ENCODE measurements at regions not wholly inside any gene's neighbourhood (a gene's known extent, or its start where the extent isn't known, plus 50 kb on each side); places are given as distances from the start of the nearest gene placed in this dataset.

- H3K4me1 ChIP-seq = no peaks in the 10 kb centered on the region
- no peaks in the 10 kb centered on the region for H3K9me3 ChIP-seq
- intact Hi-C loops (cut with DNase I) = no loop called here
- no peak for TF ChIP-seq CTCF (IDR thresholded peaks at IDR 0.05)
- no peak overlapping the region for H3K4me3 ChIP-seq
- FAIRE-seq (no peak), DNase-seq (no peak), ATAC-seq (no peak)
- no peaks in the 10 kb centered on the region for H3K36me3 ChIP-seq
- WGBS, 2 donors = 42 to 61% methylated on average over 3 of the region's 3 CpGs
- H3K27me3 ChIP-seq = no peaks in the 10 kb centered on the region
- H3K27ac ChIP-seq = no peak overlapping the region
These were observed 1112.5 kb downstream of the TSN start for GRCh38 chr2:122867941-122868340.

- no peaks in the 10 kb centered on the region for H3K27me3 ChIP-seq
- no peaks in the 10 kb centered on the region for H3K36me3 ChIP-seq
- no peak overlapping the region for H3K4me3 ChIP-seq
- no peak for TF ChIP-seq CTCF (IDR thresholded peaks at IDR 0.05)
- FAIRE-seq = no peak
- no peak for DNase-seq
- intact Hi-C loops (cut with DNase I) = no loop called here
- H3K9me3 ChIP-seq = no peaks in the 10 kb centered on the region
- no peak for ATAC-seq
- WGBS, 2 donors = 73 to 86% methylated on average over 6 of the region's 6 CpGs
- no peak overlapping the region for H3K27ac ChIP-seq
- H3K4me1 ChIP-seq = no peaks in the 10 kb centered on the region
These were observed 1113.3 kb downstream of the TSN start for GRCh38 chr2:122868646-122869275.

- Histone ChIP-seq H3K9me3 (no peaks in the 10 kb centered on the region), H3K4me1 (no peaks in the 10 kb centered on the region), H3K4me3 (no peak overlapping the region), H3K36me3 (no peaks in the 10 kb centered on the region), H3K27ac (no peak overlapping the region), H3K27me3 (no peaks in the 10 kb centered on the region)
- no peak for ATAC-seq
- no peak for FAIRE-seq
- intact Hi-C loops (cut with DNase I) = no loop called here
- DNase-seq = no peak
- TF ChIP-seq CTCF (IDR thresholded peaks at IDR 0.05) = no peak
- 93% methylated on average over 2 of the region's 2 CpGs for WGBS, 2 donors
These were observed 1118.5 kb downstream of the TSN start for GRCh38 chr2:122873951-122874350.

- no peak for TF ChIP-seq CTCF (IDR thresholded peaks at IDR 0.05)
- intact Hi-C loops (cut with DNase I) = no loop called here
- WGBS, 2 donors = 57 to 66% methylated on average over 5 of the region's 5 CpGs
- DNase-seq = no peak
- no peaks in the 10 kb centered on the region for H3K4me1 ChIP-seq
- no peak for ATAC-seq
- FAIRE-seq = no peak
- H3K4me3 ChIP-seq = no peak overlapping the region
- no peaks in the 10 kb centered on the region for H3K9me3 ChIP-seq
- H3K27me3 ChIP-seq = no peaks in the 10 kb centered on the region
- H3K27ac ChIP-seq = no peak overlapping the region
- no peaks in the 10 kb centered on the region for H3K36me3 ChIP-seq
These were observed 1119.8 kb downstream of the TSN start for GRCh38 chr2:122875091-122875865.

- WGBS, 2 donors = 54 to 62% methylated on average over 5 of the region's 5 CpGs
- no peak for TF ChIP-seq CTCF (IDR thresholded peaks at IDR 0.05)
- DNase-seq = no peak
- peaks cover 0 to under 1% (median 0%) of the 10 kb centered on the region in 4 donors for H3K27me3 ChIP-seq
- H3K4me1 ChIP-seq = no peaks in the 10 kb centered on the region
- H3K9me3 ChIP-seq = no peaks in the 10 kb centered on the region
- ATAC-seq = no peak
- intact Hi-C loops (cut with DNase I) = no loop called here
- no peak overlapping the region for H3K27ac ChIP-seq
- FAIRE-seq = no peak
- no peaks in the 10 kb centered on the region for H3K36me3 ChIP-seq
- H3K4me3 ChIP-seq = no peak overlapping the region
These were observed 1128.4 kb downstream of the TSN start for GRCh38 chr2:122883849-122884248.
